Epidermal melanocyte (primary cell): ENCODE measurements at regions not wholly inside any gene's neighbourhood (a gene's known extent, or its start where the extent isn't known, plus 50 kb on each side); places are given as distances from the start of the nearest gene placed in this dataset.
"Not testable (repeated sequence)": the region's sequence is repeated elsewhere in the genome, so short reads cannot be mapped to it uniquely, and the experiment has no call there.

Experiments
- DNase-seq: peaks from one replicate; pipeline ENCODE4 v3.0.0; 2011; ENCODE audit warnings: low spot score; ENCODE audit not compliant: insufficient read length

DNA sequence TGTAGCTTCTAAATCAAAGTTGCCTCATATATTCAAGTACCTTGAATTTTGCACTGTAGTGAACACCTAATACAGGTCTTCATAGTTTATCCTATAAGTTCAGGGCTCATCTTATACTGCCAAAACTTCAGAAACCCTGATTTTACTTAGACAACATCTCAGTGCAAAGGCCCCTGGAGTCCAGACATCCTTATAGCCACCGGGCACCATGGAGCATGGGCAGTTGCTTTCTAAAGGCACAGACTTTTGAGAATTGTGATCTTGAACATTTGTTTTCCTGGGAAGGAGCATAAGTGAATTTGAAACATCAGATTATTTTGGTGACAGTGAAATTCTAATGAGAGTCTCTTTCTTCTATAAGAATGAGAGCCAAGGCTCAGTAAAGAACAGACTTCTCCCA lies 292.3 kb downstream of the CYRIA start:
- DNase-seq: no peak

DNA sequence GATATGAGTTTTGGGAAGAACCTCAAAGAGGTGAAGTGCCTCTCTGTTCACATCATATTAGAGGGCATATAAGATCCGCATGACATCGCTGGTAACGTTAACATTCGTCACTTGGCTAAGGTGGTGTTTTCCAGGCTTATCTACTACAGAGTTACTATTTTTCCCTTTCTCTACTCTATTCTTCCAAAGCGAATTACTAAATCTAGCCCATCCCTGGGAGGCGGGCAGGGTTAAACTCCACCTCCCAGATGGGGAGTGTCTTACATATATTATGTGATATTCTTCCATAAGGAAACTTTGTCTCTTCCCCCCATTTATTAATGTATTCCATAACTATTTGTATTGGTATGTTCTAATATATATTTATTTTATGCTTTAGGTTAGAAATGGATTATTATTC lies 293.9 kb downstream of the CYRIA start:
- DNase-seq: no peak

DNA sequence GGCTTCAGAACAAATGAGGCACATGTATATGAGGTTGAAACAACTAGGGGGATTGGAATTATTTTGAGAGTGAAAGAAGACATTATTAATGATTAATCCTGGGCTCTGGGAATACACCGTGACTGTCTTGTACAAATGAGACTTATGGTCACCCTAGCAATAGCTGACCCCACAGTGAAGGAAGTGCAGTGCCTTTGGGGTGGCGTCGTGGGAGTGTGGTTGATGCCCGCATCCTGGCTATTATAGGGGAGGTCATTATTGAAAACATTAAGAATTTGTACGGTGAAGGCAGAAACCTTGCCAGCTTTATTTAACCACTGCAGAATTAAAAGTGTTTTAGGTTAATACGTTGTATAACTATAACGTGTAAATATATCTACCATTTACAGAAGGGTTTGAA lies 296.7 kb downstream of the CYRIA start:
- no peak for DNase-seq

DNA sequence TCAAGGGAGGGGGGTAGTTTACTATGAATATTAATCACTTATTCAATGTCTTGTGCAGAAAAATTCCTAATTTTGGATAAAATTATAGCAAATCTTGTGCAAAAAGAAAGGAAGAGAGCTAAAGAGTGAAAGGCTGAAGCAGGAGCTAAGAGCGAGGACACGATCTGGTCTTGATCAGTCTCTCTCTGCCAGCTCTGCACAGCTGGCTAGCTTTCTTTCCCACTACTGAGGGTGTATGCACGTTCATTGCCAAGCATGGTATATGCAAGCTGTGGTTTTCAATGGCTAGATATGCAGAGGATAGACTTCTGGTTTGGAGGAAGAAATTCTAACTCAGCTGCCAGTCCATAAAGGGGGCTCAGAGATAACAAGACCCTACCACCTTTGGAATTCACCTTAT lies 297.3 kb downstream of the CYRIA start:
- DNase-seq: no peak

DNA sequence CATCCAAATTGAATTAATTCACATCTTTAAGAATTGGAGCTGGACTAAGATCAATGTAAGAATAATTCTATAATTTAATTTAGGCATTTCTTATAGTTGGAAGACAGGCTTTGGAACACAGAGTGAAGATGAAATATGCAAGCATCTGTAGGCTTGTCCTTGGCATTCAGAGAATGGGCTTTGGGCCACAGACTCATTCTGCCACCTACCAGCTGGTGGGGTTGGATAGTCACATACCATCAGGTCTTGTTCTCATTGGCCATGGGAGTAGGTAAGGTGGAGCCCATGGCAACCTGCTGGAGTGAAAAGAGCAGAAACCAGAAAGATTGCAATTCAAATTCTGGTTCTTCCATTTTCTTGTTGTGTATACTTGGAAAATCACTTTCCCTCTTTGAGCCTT lies 300.3 kb downstream of the CYRIA start:
- DNase-seq: no peak

DNA sequence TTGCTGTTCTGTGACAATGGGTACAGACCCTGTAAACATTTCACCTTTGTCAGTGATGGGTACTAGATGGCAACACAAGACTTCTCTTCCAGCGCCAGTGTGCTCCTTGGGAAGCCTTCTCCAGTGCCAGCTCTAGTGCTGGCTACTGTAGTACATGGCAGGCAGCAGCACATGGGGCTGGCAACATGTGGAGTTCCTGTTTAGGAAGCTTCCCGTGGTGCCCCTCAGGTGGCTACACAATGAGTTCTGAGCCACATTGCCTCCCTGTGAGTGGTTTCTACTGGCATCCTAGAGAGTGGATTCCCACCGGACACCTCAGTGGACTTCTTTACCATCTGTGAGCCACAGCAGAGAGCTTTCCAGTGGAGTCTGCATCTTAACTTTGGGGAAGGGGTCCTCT lies 302.1 kb downstream of the CYRIA start:
- no peak for DNase-seq

DNA sequence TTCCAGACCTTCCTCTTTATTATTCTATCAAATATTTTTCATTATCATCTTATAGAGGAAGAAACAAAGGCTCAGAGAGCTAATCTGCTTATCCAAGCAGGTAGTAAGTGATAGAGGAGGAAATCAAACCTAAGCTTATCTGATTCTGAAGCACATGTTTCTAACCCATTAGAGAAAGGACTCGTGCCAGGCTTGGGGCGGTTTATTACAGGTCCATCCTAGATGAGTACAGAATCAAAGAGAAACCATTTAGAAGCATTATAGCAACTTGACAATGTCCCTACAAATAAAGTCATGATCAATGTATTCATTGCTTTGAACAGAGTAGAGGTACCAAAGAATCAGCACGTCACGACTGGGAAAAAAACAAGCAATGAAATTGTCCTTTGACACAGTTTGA lies 303.0 kb downstream of the CYRIA start:
- no peak for DNase-seq

DNA sequence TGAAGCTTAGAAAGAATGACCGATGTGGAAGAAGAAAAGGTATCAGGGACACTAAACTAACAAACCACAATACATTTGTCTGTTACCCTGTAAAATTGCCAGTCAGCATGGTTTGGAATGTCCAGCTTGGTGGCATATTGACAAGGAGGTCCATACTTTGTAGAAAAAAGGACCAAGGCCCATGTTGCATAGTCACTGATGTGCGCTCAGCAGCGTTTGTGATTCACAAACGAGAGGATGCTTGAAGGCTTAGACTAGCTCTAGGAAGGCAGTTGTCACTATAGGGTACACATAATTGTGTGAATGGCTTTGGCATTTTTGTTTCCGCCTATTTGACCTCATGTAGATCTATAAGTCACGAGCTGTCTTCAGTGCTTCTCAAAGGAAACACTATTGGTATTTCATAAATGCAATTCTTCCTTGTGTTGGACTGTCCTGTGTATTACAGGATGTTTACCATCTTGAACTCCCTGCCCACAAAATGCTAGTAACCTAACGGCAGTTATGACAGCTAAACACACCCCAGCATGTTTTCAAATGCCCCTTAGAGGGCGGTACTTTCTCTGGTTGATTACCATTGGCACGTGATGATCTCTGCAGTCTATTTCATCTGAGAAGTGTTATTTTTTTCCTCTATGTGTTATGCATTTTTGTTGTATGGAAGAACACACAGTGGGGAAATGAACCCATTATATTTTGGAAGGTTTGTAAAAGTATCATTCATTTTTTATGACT lies 304.2 kb downstream of the CYRIA start:
- DNase-seq: no peak

DNA sequence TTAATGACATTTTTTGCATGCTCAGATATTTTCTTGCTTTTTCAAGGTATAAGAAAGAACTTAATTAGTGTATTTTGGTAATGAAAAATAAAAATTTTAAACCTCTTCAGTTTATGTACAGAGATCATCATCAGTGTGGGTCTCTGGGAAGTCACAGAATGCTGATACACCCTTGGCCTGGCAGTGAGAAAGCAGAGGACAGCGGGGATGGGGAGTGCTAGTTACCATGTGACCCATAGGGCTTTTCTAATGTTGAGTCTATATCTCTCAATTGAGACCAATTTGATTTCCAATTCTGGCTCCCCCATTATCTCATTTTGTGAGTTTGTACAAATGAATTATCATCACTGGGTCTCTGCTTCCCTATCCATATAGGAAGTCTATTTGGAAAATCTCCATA lies 305.7 kb downstream of the CYRIA start:
- no peak for DNase-seq

DNA sequence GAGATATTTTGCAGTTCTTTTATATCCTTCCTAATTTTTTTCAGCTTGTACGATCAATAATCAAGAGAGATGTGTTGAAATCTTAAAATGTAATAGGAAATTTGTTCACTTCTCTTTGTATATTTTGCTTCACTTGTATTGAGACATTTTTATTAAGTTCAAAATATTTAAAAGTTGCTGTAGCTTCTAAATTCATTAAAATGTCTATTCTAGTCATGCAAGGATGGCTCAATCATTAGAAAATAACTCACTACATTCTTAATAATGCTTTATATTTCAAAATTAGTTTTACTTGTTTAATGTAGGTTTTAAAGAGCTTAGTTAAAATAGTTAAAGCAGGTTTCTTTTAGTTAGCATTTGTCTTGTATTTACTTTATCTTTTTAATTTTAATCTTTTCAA lies 308.4 kb downstream of the CYRIA start:
- no peak for DNase-seq

DNA sequence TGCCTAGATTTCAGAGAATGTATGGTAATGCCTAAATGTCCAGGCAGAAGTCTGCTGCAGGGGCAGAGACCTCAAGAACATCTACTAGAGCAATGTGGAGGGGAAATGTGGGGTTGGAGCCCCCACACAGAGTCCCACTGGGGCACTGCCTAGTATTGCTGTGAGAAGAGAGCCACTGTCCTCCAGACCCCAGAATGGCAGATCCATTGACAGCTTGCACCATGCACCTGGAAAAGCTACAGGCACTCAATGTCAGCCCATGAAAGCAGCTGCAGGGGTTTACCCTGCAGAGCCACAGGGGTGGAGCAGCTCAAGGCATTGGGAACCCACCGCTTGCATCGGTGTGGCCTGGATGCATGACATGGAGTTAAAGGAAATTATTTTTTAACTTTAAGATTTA lies 314.1 kb downstream of the CYRIA start:
- no peak for DNase-seq

DNA sequence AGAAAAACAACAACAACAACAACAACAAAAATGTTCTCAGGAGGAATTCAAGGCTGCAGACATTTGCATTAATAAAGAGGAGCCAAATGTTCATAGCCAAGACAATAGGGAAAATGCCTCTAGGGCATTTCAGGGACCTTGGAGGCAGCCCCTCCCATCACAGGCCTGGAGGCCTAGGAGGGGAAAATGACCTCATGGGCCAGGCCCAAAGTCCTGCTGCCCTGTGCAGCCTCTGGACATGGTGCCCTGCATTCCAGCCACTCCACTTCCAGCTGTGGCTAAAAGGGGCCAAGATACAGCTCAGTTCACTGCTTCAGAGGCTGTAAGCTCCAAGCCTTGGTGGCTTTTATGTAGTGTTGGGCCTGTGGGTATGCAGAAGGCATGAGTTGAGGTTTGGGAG lies 314.5 kb downstream of the CYRIA start:
- DNase-seq: no peak

DNA sequence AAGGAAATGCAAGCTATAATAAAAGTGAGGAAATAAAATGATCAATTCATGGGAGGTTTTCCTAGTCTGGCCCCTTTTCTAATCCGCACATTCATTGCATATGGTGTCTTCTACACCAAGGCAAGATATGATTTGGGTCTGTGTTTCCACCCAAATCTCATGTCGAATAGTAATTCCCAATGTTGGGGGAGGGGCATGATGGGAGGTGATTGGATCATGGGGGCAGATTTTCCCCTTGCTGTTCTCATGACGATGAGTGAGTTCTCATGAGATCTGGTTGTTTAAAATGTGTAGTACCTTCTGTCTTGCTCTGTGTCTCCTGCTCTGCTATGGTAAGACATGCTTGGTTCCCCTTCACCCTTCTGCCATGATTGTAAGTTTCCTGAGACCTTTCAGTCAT lies 315.4 kb downstream of the CYRIA start:
- no peak for DNase-seq

DNA sequence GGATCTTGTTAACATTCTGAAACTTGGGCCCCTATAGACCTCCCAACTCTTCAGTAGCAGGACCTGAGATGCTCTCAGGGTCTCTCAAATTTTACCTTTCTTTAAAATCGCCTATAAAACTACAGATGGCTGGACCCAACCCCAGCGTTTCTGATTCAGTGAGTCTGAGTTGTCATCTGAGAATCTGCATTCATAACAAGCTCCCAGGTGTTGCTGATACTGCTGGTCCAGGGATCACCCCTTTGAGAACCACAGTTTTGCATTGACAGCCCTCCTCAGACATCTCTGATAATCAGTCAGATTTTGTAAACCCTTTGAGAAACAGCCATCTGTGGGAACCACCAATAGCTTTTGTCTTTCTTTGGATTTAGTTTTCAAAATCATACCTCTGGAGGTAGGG lies 315.8 kb downstream of the CYRIA start:
- DNase-seq: no peak

DNA sequence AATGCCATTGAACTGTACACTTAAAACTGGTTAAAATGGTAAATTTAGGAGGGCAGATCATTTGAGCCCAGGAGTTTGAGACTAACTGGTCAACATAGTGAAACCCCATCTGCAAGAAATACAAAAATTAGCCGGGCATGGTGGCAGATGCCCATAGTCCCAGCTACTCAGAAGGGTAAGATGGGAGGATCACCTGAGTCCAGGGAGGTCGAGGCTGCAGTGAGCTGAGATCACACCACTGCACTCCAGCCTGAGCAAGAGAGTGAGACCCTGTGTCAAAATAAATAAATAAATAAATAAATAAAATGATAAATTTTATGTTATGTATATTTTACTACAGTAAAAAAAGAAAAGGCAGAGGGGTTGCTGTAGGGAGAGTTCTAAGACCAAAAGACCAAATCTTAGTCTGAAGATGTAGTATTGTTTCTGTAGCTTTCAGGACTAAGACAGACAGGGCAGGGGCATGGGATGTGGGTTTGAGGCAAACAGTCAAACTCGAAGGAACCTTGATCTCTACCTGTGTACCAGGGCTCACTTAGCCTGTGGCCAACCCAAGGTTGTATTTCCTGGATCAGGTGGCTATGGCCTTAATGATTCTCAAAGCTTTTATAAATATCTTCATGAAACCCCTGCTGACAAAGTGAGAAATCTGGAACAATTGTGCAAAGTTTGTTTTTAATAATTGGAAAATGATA lies 316.7 kb downstream of the CYRIA start:
- DNase-seq: no peak

DNA sequence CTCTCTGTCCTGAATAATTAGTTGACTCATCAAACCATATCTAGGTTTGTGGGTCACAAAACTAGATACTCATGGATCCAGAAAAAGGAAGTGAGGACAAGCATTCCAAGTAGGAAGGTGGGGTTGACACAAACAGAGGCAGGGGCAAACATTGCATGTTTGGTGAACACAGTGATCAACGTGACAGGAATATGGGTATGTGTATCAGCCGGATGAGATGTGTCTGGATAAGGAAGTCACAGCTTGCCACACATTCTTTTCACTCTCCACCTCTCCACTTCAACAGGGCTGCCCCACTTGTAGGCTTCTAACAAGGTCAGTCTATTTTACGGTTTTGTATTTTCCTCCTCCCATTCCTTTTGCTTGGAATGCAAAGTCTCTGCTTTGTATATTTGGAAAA lies 319.0 kb downstream of the CYRIA start:
- DNase-seq: no peak

DNA sequence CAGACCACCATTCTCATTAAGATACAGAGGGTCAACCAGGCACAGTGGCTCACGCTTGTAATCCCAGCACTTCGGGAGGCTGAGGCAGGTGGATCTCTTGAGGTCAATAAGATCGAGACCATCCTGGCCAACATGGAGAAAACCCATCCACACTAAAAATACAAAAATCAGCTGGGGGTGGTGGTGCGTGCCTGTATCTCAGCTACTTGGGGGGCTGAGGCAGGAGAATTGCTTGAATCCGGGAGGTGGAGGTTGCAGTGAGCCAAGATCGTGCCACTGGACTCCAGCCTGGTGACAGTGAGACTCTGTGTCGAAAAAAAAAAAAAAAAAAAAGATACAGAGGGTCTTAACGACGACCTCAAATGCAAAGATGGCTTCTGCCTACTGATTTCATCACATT lies 320.4 kb downstream of the CYRIA start:
- DNase-seq: not testable (repeated sequence)

DNA sequence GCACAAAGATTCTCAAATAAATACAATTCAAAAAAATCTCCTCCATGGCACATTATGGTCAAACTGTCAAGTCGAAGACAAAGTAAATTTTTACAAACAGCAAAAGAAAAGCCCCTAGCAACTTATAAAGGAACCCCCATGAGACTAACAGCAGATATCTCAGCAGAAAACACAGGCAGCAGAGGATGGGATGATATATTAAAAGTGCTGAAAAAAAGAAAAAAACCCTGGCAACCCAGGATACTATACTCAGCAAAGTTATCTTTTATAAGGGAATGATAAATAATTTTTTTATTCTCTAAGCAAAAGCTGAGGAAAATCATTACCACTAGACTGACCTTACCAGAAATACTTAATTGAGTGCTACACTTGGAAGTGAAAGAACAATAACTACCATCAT lies 326.4 kb downstream of the CYRIA start:
- no peak for DNase-seq

DNA sequence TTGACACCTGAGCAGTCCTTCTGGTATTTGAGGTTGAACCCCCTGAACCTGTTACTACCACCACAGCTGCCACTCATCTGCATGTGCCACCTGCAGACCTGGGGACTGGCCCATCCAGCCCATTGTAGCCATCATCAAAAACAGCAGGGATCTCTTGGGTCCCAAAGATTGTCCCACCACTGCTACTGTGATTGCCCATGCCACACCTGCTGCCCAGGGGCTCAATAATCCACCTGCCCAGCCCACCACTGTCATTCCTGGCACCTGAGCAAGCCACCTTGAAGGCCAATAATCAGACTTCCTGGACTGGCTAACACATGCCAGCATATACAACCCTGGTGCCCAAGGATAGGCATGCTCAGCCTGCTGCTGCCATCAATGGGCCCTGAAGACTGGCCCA lies 327.6 kb downstream of the CYRIA start:
- DNase-seq: no peak

DNA sequence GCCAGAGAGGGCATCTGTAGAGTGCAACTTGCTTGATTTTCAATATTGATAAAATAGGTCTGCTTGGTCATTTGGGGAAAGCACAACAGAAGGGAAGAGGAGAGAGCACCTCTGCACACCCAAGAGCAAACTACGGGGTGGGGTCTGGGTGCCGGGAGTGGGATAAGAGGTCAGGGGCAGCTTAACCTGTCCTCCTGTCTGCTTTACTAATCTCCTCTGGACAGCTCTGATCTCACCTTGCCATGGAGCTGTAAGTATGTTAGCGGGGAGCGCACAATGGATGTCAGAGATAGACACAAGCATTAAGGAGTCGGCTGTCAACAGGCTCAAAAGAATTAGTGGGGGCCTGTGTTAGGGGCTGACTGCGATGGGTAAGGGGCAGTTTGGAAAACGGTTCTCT lies 328.7 kb downstream of the CYRIA start:
- DNase-seq: no peak

DNA sequence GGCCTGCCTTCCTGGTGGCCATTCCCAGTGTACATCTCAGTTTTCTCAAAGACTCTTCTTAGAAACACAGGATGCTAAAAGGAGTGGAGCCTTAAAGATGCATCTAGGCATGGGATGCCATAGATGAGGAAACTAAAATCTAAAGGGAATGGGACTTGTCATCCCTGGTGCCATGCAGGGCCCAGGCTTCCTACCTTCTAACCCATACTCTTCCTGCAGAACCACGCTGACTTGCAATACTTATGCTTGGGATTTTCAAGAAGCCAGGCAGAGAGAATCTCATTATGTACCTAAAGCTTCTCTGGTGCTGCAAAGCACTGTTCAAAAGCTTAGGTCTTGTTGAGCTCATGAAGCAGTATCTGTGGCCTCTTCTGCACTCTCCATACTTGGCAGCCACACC lies 329.1 kb downstream of the CYRIA start:
- DNase-seq: no peak

DNA sequence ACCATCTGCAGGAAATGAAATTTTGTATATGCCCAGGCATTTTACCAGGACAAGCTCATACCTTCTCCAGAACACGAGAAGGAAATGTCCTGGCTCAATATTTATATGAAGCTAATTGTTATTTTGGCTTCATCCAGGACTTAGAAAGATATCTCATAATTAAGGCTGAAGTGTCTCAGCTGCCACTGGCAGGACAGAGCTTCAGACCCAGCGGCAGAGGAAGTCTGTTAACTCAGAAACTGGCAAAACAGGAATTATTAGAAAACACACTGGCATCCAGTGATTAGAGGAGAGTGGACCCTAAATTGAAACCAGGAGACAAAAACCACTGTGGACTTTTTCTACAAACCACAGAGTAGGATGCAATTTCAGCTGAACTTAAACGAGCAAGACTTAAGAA lies 329.7 kb downstream of the CYRIA start:
- DNase-seq: no peak

DNA sequence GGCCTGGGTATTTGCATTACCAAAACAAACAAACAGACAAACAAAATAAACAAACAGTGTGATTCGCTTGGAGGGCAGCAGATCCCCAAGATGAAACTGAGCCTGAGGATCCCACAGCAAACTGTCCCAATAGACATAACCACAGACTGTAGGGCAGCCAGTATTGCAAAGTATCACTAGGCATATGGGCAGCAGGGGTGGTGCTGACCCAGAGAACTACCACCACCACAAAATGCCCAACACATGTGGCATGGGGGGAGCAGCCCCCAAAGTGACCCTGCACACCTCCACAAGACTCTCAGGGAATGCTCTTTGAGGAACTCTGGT lies 330.1 kb downstream of the CYRIA start:
- no peak for DNase-seq
